ENCODE measurements at regions not wholly inside any gene's neighbourhood (a gene's known extent, or its start where the extent isn't known, plus 50 kb on each side); places are given as distances from the start of the nearest gene placed in this dataset.

GRCh38 chr5:44659334-44659733 is 149.4 kb upstream of the MRPS30 start:
- DNase-seq: no peak

DNA sequence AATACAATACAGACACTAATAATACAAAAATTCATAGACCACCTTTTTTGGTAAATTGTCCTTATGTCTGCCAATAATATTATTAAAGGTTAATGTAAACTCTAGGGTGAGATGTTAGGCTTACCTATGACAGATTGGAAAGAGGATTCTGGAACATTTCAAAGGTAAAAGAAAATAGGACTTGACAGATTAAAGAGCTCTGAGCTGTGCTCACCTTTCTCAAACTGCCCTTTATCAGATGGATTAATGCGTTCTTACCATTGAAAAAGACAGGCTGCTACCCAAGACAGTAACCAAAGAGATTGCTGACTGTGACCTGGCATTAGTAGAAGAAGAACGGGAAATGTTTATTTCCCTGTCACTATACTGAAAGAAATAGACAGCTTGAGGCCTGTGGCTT is 156.1 kb upstream of the MRPS30 start:
- no peak for DNase-seq

DNA sequence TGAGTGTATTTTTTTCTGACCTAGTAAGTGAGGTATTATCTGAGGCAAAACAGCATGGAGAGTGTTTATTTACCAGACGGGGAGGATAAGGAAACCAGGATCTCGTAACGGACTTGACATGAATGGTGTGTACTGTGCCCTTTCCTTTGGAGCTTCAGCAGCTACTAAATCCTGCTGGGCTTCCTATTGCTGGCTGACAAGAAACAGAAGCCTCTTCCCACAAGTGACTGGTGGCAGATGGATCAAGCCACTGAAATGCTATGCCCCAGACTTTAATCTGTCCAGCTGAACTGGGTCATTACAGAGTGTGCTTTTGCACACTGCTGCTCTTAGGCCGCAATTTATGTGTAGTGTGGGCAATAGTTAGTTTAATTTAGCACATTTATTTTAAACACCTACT is 162.7 kb upstream of the MRPS30 start:
- no peak for DNase-seq

GRCh38 chr5:44645502-44645901 is 163.2 kb upstream of the MRPS30 start:
- no peak for DNase-seq

- DNase-seq: no peak
Measured at GRCh38 chr5:44644628-44645027, 164.1 kb upstream of the MRPS30 start.

DNA sequence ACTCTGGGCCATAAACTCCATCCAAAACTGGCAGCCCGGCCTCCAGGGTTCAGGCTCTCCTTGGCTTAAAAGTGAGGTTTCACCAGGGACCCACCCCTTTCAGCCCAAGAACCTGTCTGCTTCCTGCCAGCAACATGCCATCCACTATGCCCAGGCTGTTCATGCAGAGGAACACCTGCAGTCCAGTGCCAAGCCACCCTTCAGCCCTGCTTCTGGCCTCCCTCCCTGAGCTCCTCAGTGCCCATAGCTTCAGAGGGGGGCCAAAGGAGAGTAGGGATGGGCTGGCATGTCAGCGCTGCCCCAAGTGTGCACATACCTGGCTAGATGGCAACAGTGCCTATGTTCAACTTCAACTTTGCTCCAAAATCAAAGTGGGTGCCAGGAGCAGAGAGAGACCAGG is 166.9 kb upstream of the MRPS30 start:
- DNase-seq: no peak

- no peak for DNase-seq
Measured at GRCh38 chr5:44640945-44641456, 167.7 kb upstream of the MRPS30 start.

GRCh38 chr5:44637916-44638869 is 170.6 kb upstream of the MRPS30 start:
- no peak for DNase-seq

GRCh38 chr5:44632344-44632743 is 176.4 kb upstream of the MRPS30 start:
- no peak for DNase-seq

DNA sequence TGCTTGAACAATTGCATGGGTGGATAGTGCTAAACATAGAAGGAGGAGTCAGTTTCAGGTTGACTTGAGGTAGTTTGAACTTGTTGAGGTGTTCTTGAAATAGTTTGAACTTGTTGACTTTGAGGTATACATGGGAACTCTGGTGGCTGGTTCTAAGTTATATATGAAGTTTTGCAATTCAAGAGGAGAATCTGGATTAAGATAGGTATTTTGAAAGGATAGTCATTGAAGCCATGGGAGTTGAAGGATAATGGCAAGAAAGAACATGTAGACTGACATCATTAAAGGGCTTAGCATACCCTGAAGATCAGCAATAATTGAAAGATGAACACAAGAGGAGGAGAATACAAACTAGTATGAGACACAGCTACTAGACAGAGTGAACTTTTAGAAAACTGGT is 181.9 kb upstream of the MRPS30 start:
- no peak for DNase-seq

DNA sequence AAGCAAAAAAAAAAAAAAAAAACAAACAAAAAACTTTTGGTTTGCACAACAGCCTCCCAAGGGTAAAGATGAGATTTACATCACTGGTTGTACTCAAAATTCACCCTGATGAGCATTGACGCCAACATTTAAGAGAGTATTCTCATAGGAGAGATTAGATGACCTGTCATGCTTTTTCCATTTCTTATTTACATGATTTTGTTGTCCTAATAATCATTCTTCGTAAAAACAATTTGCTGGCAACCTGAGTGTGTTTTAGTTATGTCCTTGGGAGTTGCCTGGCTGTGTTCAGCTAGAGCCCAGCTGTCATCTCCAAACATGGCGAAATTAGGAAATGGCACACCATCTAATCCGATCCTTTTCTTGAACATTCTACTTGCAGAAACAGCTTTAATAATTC is 186.4 kb upstream of the MRPS30 start:
- DNase-seq: no peak

GRCh38 chr5:44619875-44620610 is 188.7 kb upstream of the MRPS30 start:
- no peak for DNase-seq

DNA sequence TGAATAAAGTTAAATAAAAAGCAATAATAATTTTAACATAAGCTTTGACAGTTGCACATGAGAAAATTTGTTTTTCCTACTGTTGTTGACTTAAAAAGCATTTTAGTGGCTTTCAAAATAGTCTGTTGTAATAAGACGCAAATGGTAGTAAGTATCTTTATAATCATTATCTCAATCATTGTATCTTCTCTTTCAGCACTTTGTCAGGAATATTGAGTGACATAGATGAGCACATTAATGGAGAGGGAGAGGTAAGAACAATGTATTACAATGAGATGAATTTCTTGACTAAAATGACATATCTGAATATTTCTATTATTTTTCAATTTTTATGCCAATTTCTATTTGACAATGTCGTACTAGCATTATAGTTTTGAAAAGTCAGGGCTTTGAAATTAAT is 193.9 kb upstream of the MRPS30 start:
- no peak for DNase-seq

GRCh38 chr5:44613936-44614335 is 194.8 kb upstream of the MRPS30 start:
- no peak for DNase-seq

DNA sequence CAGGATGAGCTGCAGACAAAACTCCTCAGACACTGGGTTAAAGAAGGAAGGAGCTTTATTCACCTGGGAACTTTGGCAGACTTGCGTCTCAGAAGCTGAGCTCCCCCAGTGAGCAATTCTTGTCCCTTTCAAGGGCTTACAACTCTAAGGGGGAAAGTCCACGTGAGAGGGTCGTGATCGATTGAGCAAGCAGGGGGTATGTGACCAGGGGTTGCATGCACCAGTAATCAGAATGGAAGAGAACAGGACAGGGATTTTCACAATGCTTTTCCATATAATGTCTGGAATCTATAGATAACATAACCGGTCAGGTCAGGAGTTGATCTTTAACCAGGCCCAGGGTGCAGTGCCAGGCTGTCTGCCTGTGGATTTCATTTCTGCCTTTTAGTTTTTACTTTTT is 202.8 kb upstream of the MRPS30 start:
- DNase-seq: no peak

GRCh38 chr5:44603496-44604272 is 205.1 kb upstream of the MRPS30 start:
- no peak for DNase-seq

GRCh38 chr5:44574678-44575077 is 185.5 kb upstream of the FGF10 start:
- no peak for DNase-seq

DNA sequence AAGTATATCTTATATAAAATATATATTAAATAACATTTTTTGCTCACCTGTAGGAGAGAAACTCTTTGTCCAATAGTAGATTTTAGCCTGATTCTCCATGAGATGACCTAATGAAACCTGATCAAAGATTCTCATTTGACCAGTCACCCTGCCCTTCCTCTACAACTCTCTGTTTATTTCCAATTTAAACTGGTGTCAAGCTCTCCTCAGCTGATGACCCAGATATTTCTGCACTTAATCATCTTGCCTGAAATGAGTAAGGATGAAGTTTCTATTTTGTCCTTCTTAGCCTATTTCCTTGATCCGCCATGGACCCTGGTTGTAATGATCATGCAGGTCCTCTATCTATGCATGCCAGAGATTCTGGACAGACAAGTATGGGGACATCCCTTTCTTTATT is 179.3 kb upstream of the FGF10 start:
- no peak for DNase-seq

DNA sequence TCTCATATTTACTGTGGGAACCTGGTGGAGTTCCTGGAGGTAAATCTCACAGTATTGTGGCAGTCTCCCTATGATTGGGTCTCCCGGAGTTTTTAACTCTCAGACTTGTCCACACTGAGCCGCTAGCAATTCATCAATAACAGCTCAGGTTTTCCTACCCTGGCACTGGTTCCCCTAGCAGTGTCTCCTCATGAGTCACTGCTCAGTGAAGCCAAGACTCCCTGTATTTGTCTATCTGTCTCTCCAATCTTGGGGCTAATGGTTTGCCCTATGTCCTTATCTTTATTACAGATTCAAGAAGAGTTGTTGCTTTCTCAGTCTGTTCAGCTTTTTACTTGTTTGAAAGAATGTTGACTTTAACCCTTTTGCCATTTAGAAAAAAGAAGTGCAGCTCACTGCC is 176.7 kb upstream of the FGF10 start:
- DNase-seq: no peak

DNA sequence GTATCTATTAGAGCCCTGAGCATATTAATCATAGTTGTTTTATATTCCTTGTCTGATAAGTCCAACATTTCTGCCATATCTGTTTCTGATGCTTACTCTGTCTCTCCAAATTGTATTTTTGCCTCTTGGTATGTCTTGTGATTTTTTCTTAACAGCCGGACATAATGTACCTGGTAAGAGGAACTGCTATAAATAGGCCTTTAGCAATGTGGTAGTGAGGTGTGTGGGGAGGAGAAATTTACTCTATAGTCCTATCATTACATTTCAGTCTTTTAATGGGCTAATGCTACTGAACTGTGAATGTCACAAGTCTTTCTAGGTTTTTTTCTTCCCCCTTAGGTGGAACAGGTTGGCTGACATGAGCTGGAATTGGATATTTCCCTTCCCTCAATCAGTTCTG is 176.1 kb upstream of the FGF10 start:
- no peak for DNase-seq

- DNase-seq: no peak
Measured at GRCh38 chr5:44546286-44546685, 157.1 kb upstream of the FGF10 start.

- no peak for DNase-seq
Measured at GRCh38 chr5:44543511-44543910, 154.3 kb upstream of the FGF10 start.

DNA sequence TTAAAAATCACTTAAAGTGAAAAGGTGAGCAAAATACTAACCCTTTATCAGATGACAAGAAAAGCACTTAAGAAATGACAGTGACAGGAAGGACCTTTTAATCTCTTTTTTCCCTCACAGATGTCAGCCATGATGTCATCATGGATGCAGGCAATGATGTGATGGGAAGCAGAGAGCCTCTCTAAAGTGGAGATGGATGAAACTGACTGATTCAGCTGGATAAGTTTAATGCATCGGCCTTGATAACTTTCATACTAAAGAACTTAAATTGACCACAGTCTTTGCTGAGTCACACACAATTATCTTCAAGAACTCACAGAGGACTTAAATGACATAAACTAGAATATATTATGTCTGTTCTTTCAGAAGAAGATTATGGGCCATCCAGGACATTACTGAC is 153.2 kb upstream of the FGF10 start:
- DNase-seq: no peak
